Mesothelial cell of epicardium (in vitro differentiated cells): ENCODE measurements at regions not wholly inside any gene's neighbourhood (a gene's known extent, or its start where the extent isn't known, plus 50 kb on each side); places are given as distances from the start of the nearest gene placed in this dataset.

Source experiments
- DNase-seq, 2 experiments: peaks; one replicate each; pipeline ENCODE4 v3.0.0; 2021; ENCODE audit warnings: low spot score in 2 of 2; ENCODE audit not compliant: unreplicated experiment in 2 of 2
- H3K27ac Mint-ChIP-seq: 2 replicates; pipeline ENCODE4 v1.8.0; 2021; ENCODE audit warnings: mixed read lengths
- H3K27me3 Mint-ChIP-seq: 2 replicates; pipeline ENCODE4 v1.8.0; 2021; ENCODE audit warnings: low read depth, mixed read lengths
- H3K36me3 Mint-ChIP-seq: 2 replicates; pipeline ENCODE4 v1.8.0; 2021; ENCODE audit warnings: mixed read lengths
- H3K4me1 Mint-ChIP-seq: 2 replicates; pipeline ENCODE4 v1.8.0; 2021; ENCODE audit warnings: mixed read lengths
- H3K4me3 Mint-ChIP-seq: 2 replicates; pipeline ENCODE4 v1.8.0; 2021; ENCODE audit warnings: mild to moderate bottlenecking, moderate library complexity, mixed read lengths
- H3K9me3 Mint-ChIP-seq: 2 replicates; pipeline ENCODE4 v1.8.0; 2021; ENCODE audit warnings: mixed read lengths
- TF ChIP-seq, protein P1 (sequence below): fragments of 200-600 bp; sonication (generic); IDR thresholded peaks from one replicate; pipeline ENCODE4 v1.5.0; 2021; ENCODE audit warnings: antibody characterized with exemption; ENCODE audit not compliant: unreplicated experiment

DNA sequence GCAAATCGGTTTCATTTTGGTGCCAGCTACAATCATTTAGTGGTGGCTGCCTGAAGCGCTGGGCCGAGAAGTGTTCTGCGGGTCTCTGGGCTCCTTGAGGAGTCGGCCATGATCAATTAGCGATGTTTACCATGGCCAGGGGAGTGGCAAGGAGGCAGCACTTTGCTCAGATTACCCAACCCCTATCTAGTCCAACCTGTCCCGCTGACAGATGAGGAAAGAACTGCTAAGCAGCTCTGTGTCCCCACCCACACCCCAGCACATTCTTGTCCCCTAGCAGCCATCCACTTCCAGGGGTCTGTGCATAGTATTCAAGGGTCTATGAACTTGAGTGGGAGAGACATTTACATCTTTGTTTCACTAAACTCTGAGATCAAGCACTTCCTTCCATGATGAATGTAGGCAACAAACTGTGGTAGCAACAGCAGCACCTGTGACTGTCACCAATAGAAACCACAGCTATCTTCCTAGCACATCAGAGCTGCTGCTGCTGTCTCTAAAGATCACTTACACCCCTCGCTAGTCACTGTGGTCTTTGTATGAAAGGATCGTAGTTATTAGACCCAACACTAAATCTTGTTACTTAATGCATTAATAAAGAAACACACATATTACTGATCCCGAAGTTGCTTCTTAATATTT lies 331.6 kb downstream of the BCOR start:
- Mint-ChIP-seq H3K36me3 (no peaks in the 10 kb centered on the region), H3K27me3 (no peaks in the 10 kb centered on the region), H3K9me3 (peaks cover 15% of the 10 kb centered on the region), H3K4me3 (no peak overlapping the region), H3K27ac (no peak overlapping the region), H3K4me1 (peaks cover 21% of the 10 kb centered on the region)
- TF ChIP-seq, protein P1, sequence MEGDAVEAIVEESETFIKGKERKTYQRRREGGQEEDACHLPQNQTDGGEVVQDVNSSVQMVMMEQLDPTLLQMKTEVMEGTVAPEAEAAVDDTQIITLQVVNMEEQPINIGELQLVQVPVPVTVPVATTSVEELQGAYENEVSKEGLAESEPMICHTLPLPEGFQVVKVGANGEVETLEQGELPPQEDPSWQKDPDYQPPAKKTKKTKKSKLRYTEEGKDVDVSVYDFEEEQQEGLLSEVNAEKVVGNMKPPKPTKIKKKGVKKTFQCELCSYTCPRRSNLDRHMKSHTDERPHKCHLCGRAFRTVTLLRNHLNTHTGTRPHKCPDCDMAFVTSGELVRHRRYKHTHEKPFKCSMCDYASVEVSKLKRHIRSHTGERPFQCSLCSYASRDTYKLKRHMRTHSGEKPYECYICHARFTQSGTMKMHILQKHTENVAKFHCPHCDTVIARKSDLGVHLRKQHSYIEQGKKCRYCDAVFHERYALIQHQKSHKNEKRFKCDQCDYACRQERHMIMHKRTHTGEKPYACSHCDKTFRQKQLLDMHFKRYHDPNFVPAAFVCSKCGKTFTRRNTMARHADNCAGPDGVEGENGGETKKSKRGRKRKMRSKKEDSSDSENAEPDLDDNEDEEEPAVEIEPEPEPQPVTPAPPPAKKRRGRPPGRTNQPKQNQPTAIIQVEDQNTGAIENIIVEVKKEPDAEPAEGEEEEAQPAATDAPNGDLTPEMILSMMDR: no peak
- DNase-seq: no peak

DNA sequence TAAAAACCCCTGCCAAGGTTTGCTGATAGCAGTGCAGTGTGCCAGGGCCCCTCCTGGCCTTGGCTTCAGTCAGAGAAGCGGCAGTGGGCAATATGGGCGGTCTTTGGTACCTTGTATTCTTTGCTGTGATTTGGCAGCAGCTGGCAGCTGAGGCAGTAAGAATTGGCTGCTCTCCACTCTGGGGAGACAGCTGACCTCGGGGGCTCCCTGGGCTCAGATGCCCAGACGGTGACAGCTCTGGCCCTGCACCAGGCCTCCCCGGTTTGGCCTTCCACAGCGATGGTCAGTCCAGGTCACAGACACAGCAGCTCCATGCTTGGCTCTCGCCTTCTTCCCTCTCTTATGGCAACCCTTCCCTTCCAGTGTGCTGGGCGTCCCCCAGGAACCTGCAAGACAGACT lies 330.9 kb downstream of the BCOR start:
- Mint-ChIP-seq H3K36me3 (no peaks in the 10 kb centered on the region), H3K4me3 (no peak overlapping the region), H3K27me3 (no peaks in the 10 kb centered on the region), H3K27ac (no peak overlapping the region), H3K9me3 (peaks cover 15% of the 10 kb centered on the region), H3K4me1 (peaks cover 24% of the 10 kb centered on the region)
- TF ChIP-seq, protein P1: no peak
- no peak for DNase-seq

DNA sequence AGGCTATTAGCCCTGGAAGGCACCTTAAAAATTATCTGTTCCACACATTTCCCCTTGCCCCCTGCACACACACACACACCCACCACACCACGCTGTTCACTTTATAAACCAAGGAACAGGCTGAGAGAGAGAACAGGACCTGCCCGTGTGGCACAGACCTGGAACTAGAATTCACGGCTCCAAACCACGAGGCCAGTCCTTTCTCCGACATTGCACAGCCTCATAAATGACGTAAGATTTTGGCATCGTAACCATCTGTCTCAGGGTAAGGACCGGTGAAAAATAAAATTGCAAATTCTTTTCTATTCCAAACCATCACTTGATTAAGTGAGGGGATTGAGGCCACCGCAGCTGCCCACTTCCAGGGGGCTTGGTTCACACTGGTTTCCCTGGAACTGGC lies 330.3 kb downstream of the BCOR start:
- Mint-ChIP-seq H3K9me3 (peaks cover 10% of the 10 kb centered on the region), H3K4me3 (no peak overlapping the region), H3K36me3 (no peaks in the 10 kb centered on the region), H3K27me3 (no peaks in the 10 kb centered on the region), H3K4me1 (peaks cover 28% of the 10 kb centered on the region), H3K27ac (no peak overlapping the region)
- DNase-seq: no peak
- TF ChIP-seq, protein P1: no peak

DNA sequence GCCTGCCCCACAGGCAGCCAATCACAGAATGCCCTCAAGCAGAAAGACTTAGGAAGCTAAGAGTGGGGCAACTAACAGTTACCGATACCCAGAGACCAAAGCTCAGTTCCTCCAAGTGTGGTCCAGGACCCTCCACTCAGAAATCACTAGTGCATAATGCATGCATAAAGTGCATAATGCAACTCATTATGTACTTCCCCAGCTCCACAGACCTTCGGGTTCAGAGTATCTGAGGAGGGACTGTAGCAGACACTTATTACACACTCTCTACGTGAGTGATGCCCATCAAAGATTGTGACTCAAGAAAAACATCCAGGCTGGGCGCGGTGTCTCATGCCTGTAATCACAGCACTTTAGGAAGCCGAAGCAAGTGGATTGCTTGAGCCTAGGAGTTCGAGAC lies 328.0 kb downstream of the BCOR start:
- H3K4me1 Mint-ChIP-seq: peaks cover 27% of the 10 kb centered on the region
- no peaks in the 10 kb centered on the region for H3K36me3 Mint-ChIP-seq
- H3K4me3 Mint-ChIP-seq: no peak overlapping the region
- DNase-seq: no peak
- TF ChIP-seq, protein P1: no peak
- H3K27ac Mint-ChIP-seq: no peak overlapping the region
- H3K27me3 Mint-ChIP-seq: no peaks in the 10 kb centered on the region
- H3K9me3 Mint-ChIP-seq: peaks cover 14% of the 10 kb centered on the region

DNA sequence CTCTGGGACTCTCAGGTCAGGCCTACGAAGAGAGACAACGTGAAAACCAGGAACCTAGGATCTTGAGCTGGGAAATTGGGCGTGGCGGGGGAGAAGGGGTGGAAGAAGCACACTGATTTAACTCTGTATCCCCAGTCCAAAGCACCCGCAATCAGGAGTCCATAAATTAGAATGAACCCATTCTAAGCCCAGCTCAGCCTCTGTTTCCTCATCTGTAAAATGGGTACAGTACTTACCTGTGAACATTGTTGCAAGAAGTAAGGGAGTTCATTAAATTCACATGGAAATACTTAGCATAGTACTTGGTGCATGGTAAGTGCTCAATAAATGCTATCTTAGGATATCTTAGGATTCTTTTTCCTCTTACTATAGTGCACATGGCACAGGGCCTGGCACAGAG lies 326.7 kb downstream of the BCOR start:
- Mint-ChIP-seq H3K27ac (no peak overlapping the region), H3K9me3 (peaks cover 9% of the 10 kb centered on the region), H3K27me3 (no peaks in the 10 kb centered on the region), H3K4me3 (no peak overlapping the region), H3K36me3 (no peaks in the 10 kb centered on the region), H3K4me1 (peaks cover 19% of the 10 kb centered on the region)
- TF ChIP-seq, protein P1: no peak
- no peak for DNase-seq
